HG03060 (cell line): ENCODE measurements at regions not wholly inside any gene's neighbourhood (a gene's known extent, or its start where the extent isn't known, plus 50 kb on each side); places are given as distances from the start of the nearest gene placed in this dataset.

Experiments
- ATAC-seq: cut with Tn5 transposase; IDR thresholded peaks from one replicate; pipeline ENCODE4 v1.9.1; 2021; ENCODE audit warnings: low read depth, moderate number of reproducible peaks; ENCODE audit not compliant: unreplicated experiment

- ATAC-seq: no peak
These were observed 240.7 kb downstream of the LPIN1 start for GRCh38 chr2:11987151-11987550.

- no peak for ATAC-seq
These were observed 242.4 kb downstream of the LPIN1 start for GRCh38 chr2:11988691-11989353.

GRCh38 chr2:11989354-11989703 is 242.9 kb downstream of the LPIN1 start:
- ATAC-seq: no peak

- ATAC-seq: no peak
These were observed 244.1 kb downstream of the LPIN1 start for GRCh38 chr2:11990576-11990975.

- ATAC-seq: no peak
These were observed 247.3 kb downstream of the LPIN1 start for GRCh38 chr2:11993749-11994148.

GRCh38 chr2:11995456-11995855 is 249.0 kb downstream of the LPIN1 start:
- ATAC-seq: no peak

GRCh38 chr2:11996618-11997017 is 250.2 kb downstream of the LPIN1 start:
- ATAC-seq: no peak

- ATAC-seq: no peak
These were observed 250.7 kb downstream of the LPIN1 start for GRCh38 chr2:11997142-11997541.

GRCh38 chr2:11998218-11998617 is 251.8 kb downstream of the LPIN1 start:
- ATAC-seq: no peak

- peak; percentile 73 for ATAC-seq
These were observed 252.4 kb downstream of the LPIN1 start for GRCh38 chr2:11998626-11999378.

- ATAC-seq: no peak
These were observed 255.2 kb downstream of the LPIN1 start for GRCh38 chr2:12001621-12002020.

GRCh38 chr2:12002215-12002614 is 255.8 kb downstream of the LPIN1 start:
- ATAC-seq: no peak

GRCh38 chr2:12004713-12005112 is 258.3 kb downstream of the LPIN1 start:
- no peak for ATAC-seq

GRCh38 chr2:12005886-12006681 is 259.7 kb downstream of the LPIN1 start:
- ATAC-seq: peak; percentile 67

- ATAC-seq: no peak
These were observed 260.4 kb downstream of the LPIN1 start for GRCh38 chr2:12006850-12007249.

- no peak for ATAC-seq
These were observed 260.9 kb downstream of the LPIN1 start for GRCh38 chr2:12007282-12007681.

- ATAC-seq: peak; percentile 27
These were observed 262.1 kb downstream of the LPIN1 start for GRCh38 chr2:12008425-12009061.

- ATAC-seq: no peak
These were observed 263.0 kb downstream of the LPIN1 start for GRCh38 chr2:12009323-12009905.

GRCh38 chr2:12010059-12010458 is 263.6 kb downstream of the LPIN1 start:
- no peak for ATAC-seq

GRCh38 chr2:12010779-12011178 is 264.3 kb downstream of the LPIN1 start:
- ATAC-seq: no peak
